Tibial artery (tissue), 4 donors: ENCODE measurements at regions not wholly inside any gene's neighbourhood (a gene's known extent, or its start where the extent isn't known, plus 50 kb on each side); places are given as distances from the start of the nearest gene placed in this dataset.

Experiments used
- DNase-seq, 2 donors: peaks; one replicate each; pipeline ENCODE4 v3.0.0-alpha.2; 2019
- H3K27ac ChIP-seq, 2 donors: fragments of 200-600 bp; sonication (generic) in 1 of 2; 1 replicate in 1 of 2; 2 replicates in 1 of 2; pipeline ENCODE4 v1.5.1; 2018 to 2019; ENCODE audit warnings: mild to moderate bottlenecking in 1 of 2
- H3K27me3 ChIP-seq, 2 donors: fragments of 200-600 bp; sonication (generic) in 1 of 2; one replicate each; pipeline versions ENCODE4 v1.5.1 to v1.6.0; 2016 to 2019
- H3K36me3 ChIP-seq, 3 donors: fragments of 200-600 bp; sonication (generic) in 2 of 3; one replicate each; pipeline ENCODE4 v1.5.1; 2016 to 2019; ENCODE audit warnings: mild to moderate bottlenecking in 2 of 3
- H3K4me1 ChIP-seq, 4 donors: fragments of 200-600 bp; sonication (generic) in 2 of 4; 1 replicate in 3 of 4; 2 replicates in 1 of 4; pipeline ENCODE4 v1.5.1; 2016 to 2019
- H3K4me3 ChIP-seq, 2 donors: fragments of 200-600 bp; sonication (generic) in 1 of 2; 1 replicate in 1 of 2; 2 replicates in 1 of 2; pipeline ENCODE4 v1.5.1; 2018 to 2019; ENCODE audit warnings: mild to moderate bottlenecking in 2 of 2
- H3K9me3 ChIP-seq, 3 donors: fragments of 200-600 bp; sonication (generic) in 1 of 3; one replicate each; pipeline ENCODE4 v1.5.1; 2016 to 2019
- intact Hi-C: fragments of 100-400 bp; cut with DNase I; formaldehyde crosslinking; loops from one replicate; pipeline ENCODE4 v1.15.0; 2023; ENCODE audit warnings: low total_unique reads
- TF ChIP-seq, protein P1 (sequence below), 2 experiments: fragments of 200-600 bp in 1 of 2; fragments of 450-650 bp in 1 of 2; IDR thresholded peaks; one replicate each; pipeline ENCODE4 v1.5.1; 2017 to 2019; ENCODE audit warnings: antibody characterized with exemption in 2 of 2, mild to moderate bottlenecking in 1 of 2, moderate library complexity in 1 of 2

GRCh38 chr1:185632659-185633423 lies 101.3 kb upstream of the HMCN1 start:
- Histone ChIP-seq H3K4me1 (no peaks in the 10 kb centered on the region), H3K36me3 (no peaks in the 10 kb centered on the region), H3K9me3 (no peaks in the 10 kb centered on the region), H3K27ac (no peak overlapping the region), H3K27me3 (no peaks in the 10 kb centered on the region), H3K4me3 (no peak overlapping the region)
- intact Hi-C loops, result no loop called here
- no peak for DNase-seq
- TF ChIP-seq, protein P1, sequence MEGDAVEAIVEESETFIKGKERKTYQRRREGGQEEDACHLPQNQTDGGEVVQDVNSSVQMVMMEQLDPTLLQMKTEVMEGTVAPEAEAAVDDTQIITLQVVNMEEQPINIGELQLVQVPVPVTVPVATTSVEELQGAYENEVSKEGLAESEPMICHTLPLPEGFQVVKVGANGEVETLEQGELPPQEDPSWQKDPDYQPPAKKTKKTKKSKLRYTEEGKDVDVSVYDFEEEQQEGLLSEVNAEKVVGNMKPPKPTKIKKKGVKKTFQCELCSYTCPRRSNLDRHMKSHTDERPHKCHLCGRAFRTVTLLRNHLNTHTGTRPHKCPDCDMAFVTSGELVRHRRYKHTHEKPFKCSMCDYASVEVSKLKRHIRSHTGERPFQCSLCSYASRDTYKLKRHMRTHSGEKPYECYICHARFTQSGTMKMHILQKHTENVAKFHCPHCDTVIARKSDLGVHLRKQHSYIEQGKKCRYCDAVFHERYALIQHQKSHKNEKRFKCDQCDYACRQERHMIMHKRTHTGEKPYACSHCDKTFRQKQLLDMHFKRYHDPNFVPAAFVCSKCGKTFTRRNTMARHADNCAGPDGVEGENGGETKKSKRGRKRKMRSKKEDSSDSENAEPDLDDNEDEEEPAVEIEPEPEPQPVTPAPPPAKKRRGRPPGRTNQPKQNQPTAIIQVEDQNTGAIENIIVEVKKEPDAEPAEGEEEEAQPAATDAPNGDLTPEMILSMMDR (IDR thresholded peaks at IDR 0.05), result no peak

DNA sequence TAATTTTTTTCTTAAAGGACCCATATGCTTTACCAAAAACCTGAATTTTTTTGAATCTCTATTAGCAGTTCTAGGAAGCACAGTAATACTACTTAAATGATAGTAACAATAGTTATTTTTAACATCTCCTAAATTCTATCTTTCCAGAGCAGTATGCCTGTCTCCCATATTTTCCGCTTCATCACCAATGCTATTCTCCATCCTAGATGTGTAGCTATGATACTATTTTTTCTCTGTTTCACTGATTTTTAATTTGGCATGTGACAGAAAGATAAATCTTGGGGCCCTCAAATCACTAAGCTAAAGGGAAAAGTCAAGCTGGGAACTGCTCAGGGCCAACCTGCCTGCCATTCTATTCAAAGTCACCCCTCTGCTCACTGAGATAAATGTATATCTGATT lies 102.3 kb upstream of the HMCN1 start:
- TF ChIP-seq, protein P1 (IDR thresholded peaks at IDR 0.05), result no peak
- no peaks in the 10 kb centered on the region for H3K27me3 ChIP-seq
- DNase-seq, result no peak
- no peak overlapping the region for H3K4me3 ChIP-seq
- no peaks in the 10 kb centered on the region for H3K9me3 ChIP-seq
- H3K27ac ChIP-seq, result no peak overlapping the region
- no peaks in the 10 kb centered on the region for H3K36me3 ChIP-seq
- H3K4me1 ChIP-seq, result no peaks in the 10 kb centered on the region
- intact Hi-C loops, result no loop called here

DNA sequence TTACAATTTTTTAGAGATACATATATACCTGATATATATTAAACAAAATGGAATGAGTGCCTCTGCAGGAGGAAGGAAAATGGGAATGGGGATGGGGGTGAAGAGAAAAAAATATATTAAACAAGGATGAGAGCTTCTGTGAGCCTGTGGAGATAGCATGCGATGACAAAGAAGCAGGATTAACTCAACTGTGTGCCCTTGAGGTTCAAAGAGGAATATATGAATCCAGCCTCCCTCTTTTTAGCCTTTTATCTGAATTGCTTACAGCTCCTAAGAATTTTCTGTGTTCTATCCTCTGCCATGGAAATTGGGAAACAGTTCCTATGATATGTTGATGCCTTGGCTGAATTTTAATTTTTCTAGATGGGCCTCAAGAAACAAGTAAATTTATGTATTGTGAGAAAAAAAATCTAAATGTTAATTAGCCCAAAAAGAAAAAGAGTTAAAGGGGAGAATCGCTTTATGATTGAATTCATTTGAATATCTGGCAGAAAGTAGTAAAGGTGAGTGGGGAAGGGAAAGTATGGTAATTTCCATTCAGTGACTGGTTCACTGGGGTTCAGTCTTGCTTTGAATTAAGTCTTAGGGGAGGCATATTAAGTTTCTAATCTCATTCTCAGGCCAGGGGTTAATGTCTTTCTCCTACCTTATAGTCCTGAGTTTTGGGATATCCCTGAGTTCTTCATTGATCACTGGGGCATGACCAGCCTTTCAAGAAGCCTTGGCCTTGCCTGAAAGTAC lies 106.3 kb upstream of the HMCN1 start:
- intact Hi-C loops, result no loop called here
- TF ChIP-seq, protein P1 (IDR thresholded peaks at IDR 0.05), result no peak
- no peak for DNase-seq

DNA sequence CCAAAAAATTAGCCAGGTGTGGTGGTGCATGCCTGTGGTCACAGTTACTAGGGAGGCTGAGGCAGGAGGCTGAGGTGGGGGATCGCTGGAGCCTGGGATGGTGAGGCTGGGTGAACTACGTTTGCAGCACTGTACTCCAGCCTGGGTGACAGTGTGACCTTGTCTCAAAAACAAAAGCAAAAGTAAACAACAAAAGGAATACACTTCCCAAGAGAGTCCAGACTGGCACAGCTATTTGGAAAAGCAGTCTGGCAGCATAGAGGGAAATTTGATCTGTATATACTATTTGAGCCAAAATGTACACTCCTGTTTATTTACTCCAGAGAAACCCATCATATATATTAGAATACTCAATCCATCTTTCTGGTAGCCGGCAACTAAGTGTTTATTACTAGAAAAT lies 107.0 kb upstream of the HMCN1 start:
- Histone ChIP-seq H3K4me1 (no peaks in the 10 kb centered on the region), H3K27ac (no peak overlapping the region), H3K27me3 (no peaks in the 10 kb centered on the region), H3K36me3 (no peaks in the 10 kb centered on the region), H3K9me3 (no peaks in the 10 kb centered on the region), H3K4me3 (no peak overlapping the region)
- intact Hi-C loops, result no loop called here
- TF ChIP-seq, protein P1 (IDR thresholded peaks at IDR 0.05), result no peak
- no peak for DNase-seq

More for the DNA sequence above, 106.3 kb upstream of the HMCN1 start:
- no peak overlapping the region for H3K27ac ChIP-seq
- no peaks in the 10 kb centered on the region for H3K36me3 ChIP-seq
- no peaks in the 10 kb centered on the region for H3K4me1 ChIP-seq
- no peaks in the 10 kb centered on the region for H3K9me3 ChIP-seq
- H3K27me3 ChIP-seq, result no peaks in the 10 kb centered on the region
- no peak overlapping the region for H3K4me3 ChIP-seq

DNA sequence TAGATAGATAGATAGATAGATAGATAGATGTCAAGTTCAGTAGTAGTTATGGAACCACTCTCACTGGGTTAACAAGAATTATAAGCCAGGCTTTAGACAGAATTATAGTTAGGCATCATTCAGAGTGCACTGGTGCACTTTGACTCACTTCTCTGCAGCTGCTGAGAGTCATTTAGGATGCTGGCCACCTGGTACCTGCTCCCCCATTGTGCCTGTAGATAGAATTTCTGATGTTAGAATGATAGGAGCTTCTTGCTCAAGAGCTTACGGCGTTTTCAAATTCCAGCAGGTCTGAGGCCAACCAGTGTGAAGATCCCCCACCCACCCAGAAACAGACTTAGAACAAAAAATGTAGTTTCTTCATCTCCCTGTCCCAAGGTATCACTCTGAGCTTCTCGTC lies 107.8 kb upstream of the HMCN1 start:
- Histone ChIP-seq H3K9me3 (no peaks in the 10 kb centered on the region), H3K36me3 (no peaks in the 10 kb centered on the region), H3K27me3 (no peaks in the 10 kb centered on the region), H3K27ac (no peak overlapping the region), H3K4me1 (no peaks in the 10 kb centered on the region), H3K4me3 (no peak overlapping the region)
- TF ChIP-seq, protein P1 (IDR thresholded peaks at IDR 0.05), result no peak
- intact Hi-C loops, result no loop called here
- no peak for DNase-seq
